Mammary epithelial cell (primary cell): ENCODE measurements at regions not wholly inside any gene's neighbourhood (a gene's known extent, or its start where the extent isn't known, plus 50 kb on each side); places are given as distances from the start of the nearest gene placed in this dataset.

Source experiments
- CTCF ChIP-seq, 2 donors: IDR thresholded peaks in 1 of 2; conservative IDR thresholded peaks in 1 of 2; 2 replicates each; pipeline ENCODE4 v1.5.1; 2011 to 2012; ENCODE audit warnings: inconsistent platforms in 2 of 2, low read length in 2 of 2, mild to moderate bottlenecking in 2 of 2, control low read depth in 1 of 2, low read depth in 1 of 2; ENCODE audit not compliant: insufficient read depth in 1 of 2; ENCODE audit errors: extremely low read depth in 1 of 2
- EZH2 ChIP-seq: IDR thresholded peaks from 2 replicates; pipeline ENCODE4 v1.6.1; 2012; ENCODE audit warnings: low read length, inconsistent platforms, borderline replicate concordance

- no peak for TF ChIP-seq CTCF (conservative IDR thresholded peaks at IDR 0.05 in 1 of 2, IDR thresholded peaks at IDR 0.05 in 1 of 2; ENCODE audit: extremely low read depth in 1 of 2, insufficient read depth in 1 of 2, low read depth in 1 of 2, low read length in 2 of 2)
- TF ChIP-seq EZH2: no peak
Measured at GRCh38 chr11:39268176-39268690, 2191.2 kb downstream of the LRRC4C start.
